ENCODE measurements at regions not wholly inside any gene's neighbourhood (a gene's known extent, or its start where the extent isn't known, plus 50 kb on each side); places are given as distances from the start of the nearest gene placed in this dataset.

GRCh38 chr1:209319057-209319432, 264.5 kb upstream of the CAMK1G start:
- DNase-seq, result no peak

- no peak for DNase-seq
Observed at GRCh38 chr1:209319549-209319948, 264.0 kb upstream of the CAMK1G start.

GRCh38 chr1:209323743-209324142, 259.8 kb upstream of the CAMK1G start:
- no peak for DNase-seq

- no peak for DNase-seq
Observed at GRCh38 chr1:209324901-209325871, 258.3 kb upstream of the CAMK1G start.

- no peak for DNase-seq
Observed at GRCh38 chr1:209326076-209326475, 257.4 kb upstream of the CAMK1G start.

GRCh38 chr1:209326831-209327230, 256.7 kb upstream of the CAMK1G start:
- DNase-seq, result no peak

GRCh38 chr1:209328196-209328595, 255.3 kb upstream of the CAMK1G start:
- DNase-seq, result no peak

GRCh38 chr1:209335178-209335577, 248.3 kb upstream of the CAMK1G start:
- no peak for DNase-seq

GRCh38 chr1:209341146-209341545, 242.4 kb upstream of the CAMK1G start:
- DNase-seq, result no peak

- no peak for DNase-seq
Observed at GRCh38 chr1:209341673-209342420, 241.7 kb upstream of the CAMK1G start.

GRCh38 chr1:209342441-209343175, 240.9 kb upstream of the CAMK1G start:
- no peak for DNase-seq

- DNase-seq, result no peak
Observed at GRCh38 chr1:209343511-209343910, 240.0 kb upstream of the CAMK1G start.

- DNase-seq, result no peak
Observed at GRCh38 chr1:209344156-209344555, 239.4 kb upstream of the CAMK1G start.

GRCh38 chr1:209349363-209350308, 233.9 kb upstream of the CAMK1G start:
- DNase-seq, result no peak

GRCh38 chr1:209353053-209353452, 230.5 kb upstream of the CAMK1G start:
- DNase-seq, result no peak

GRCh38 chr1:209354111-209354839, 229.2 kb upstream of the CAMK1G start:
- peak; percentile 40 for DNase-seq

GRCh38 chr1:209354840-209355165, 228.7 kb upstream of the CAMK1G start:
- DNase-seq, result no peak

- no peak for DNase-seq
Observed at GRCh38 chr1:209355415-209355814, 228.1 kb upstream of the CAMK1G start.

GRCh38 chr1:209356976-209357377, 226.5 kb upstream of the CAMK1G start:
- DNase-seq, result no peak

- DNase-seq, result no peak
Observed at GRCh38 chr1:209363112-209363511, 220.4 kb upstream of the CAMK1G start.

GRCh38 chr1:209364716-209365115, 218.8 kb upstream of the CAMK1G start:
- no peak for DNase-seq
